Fibroblast of lung (primary cell): ENCODE measurements at regions not wholly inside any gene's neighbourhood (a gene's known extent, or its start where the extent isn't known, plus 50 kb on each side); places are given as distances from the start of the nearest gene placed in this dataset.

ENCODE experiments used
- EZH2 ChIP-seq: IDR thresholded peaks from 2 replicates; pipeline ENCODE4 v1.5.1; 2012; ENCODE audit warnings: low read length, control low read depth, mild to moderate bottlenecking; ENCODE audit errors: missing control alignments
- TF ChIP-seq, protein P1 (sequence below), 2 donors: IDR thresholded peaks in 1 of 2; conservative IDR thresholded peaks in 1 of 2; 1 replicate in 1 of 2; 2 replicates in 1 of 2; pipeline ENCODE4 v1.5.1; 2011 to 2012; ENCODE audit warnings: low read length in 2 of 2, control low read depth in 1 of 2, inconsistent platforms in 1 of 2, low read depth in 1 of 2, mild to moderate bottlenecking in 1 of 2

DNA sequence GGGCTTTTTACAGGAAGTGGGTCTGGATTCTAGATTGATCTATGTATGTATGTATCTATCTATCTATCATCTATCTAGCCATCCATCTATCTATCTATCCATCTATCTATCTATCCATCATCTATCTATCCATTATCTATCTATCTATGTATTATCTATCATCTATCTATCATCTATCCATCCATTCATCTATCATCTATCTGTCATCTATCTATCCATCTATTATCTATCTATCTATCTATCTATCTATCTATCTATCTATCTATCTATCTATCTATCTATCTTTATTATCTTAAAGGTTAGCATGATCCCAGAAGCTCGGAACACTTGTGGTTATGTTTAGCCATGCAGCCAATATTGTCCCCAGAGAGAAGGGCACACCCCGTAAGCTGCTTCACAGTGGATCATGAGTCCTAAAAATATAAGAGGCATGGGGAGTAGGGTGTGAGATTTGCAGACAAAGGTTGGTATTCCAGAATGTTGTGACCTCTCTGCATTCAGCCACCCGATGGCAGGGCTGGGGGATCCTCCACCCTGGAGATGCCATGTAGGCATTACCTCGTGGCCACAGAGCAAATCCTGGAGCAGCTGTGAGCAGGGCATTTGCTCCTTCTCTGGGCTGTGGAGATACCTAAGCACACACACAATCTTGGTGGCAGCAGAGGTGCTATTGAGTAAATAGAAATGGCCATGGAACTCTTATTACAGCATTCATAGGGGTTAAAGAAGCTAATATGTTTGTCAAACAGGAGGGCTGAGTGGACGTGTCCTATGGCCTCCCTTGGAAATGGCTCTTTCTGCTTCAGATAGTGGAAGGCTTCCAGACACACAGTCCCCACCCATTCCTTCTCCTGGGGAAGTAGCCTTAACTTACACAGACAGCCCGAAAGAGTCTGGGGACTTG is 310.0 kb upstream of the TSHZ3 start:
- TF ChIP-seq, protein P1, sequence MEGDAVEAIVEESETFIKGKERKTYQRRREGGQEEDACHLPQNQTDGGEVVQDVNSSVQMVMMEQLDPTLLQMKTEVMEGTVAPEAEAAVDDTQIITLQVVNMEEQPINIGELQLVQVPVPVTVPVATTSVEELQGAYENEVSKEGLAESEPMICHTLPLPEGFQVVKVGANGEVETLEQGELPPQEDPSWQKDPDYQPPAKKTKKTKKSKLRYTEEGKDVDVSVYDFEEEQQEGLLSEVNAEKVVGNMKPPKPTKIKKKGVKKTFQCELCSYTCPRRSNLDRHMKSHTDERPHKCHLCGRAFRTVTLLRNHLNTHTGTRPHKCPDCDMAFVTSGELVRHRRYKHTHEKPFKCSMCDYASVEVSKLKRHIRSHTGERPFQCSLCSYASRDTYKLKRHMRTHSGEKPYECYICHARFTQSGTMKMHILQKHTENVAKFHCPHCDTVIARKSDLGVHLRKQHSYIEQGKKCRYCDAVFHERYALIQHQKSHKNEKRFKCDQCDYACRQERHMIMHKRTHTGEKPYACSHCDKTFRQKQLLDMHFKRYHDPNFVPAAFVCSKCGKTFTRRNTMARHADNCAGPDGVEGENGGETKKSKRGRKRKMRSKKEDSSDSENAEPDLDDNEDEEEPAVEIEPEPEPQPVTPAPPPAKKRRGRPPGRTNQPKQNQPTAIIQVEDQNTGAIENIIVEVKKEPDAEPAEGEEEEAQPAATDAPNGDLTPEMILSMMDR (conservative IDR thresholded peaks at IDR 0.05 in 1 of 2, IDR thresholded peaks at IDR 0.05 in 1 of 2; ENCODE audit: low read depth in 1 of 2, low read length in 2 of 2): no peak
- TF ChIP-seq EZH2: no peak
